Stimulated activated memory B cell treated with anti-CD40 and anti-IgM and Interleukin-4, amounts not matched to agents 10 μg/mL and 1 μg/mL and 100 μg/mL, for 72 hours (primary cell): ENCODE measurements at regions not wholly inside any gene's neighbourhood (a gene's known extent, or its start where the extent isn't known, plus 50 kb on each side); places are given as distances from the start of the nearest gene placed in this dataset.
A peak's percentile ranks its signal among the peaks of the same experiment; 100 is the strongest.

ENCODE experiments used
- ATAC-seq: fragments of 150-1000 bp; cut with Tn5 transposase; 2 replicates; pipeline ENCODE4 v1.10.0; 2021
- H3K27ac Mint-ChIP-seq: one replicate; pipeline ENCODE4 v1.8.0; 2022; ENCODE audit warnings: mild to moderate bottlenecking, mixed read lengths
- H3K27me3 Mint-ChIP-seq: one replicate; pipeline ENCODE4 v1.8.0; 2022; ENCODE audit warnings: mixed read lengths
- H3K36me3 Mint-ChIP-seq: one replicate; pipeline ENCODE4 v1.8.0; 2022; ENCODE audit warnings: mixed read lengths
- H3K4me1 Mint-ChIP-seq: one replicate; pipeline ENCODE4 v1.8.0; 2022; ENCODE audit warnings: mixed read lengths
- H3K4me3 Mint-ChIP-seq: one replicate; pipeline ENCODE4 v1.8.0; 2022; ENCODE audit warnings: mild to moderate bottlenecking, moderate library complexity, mixed read lengths
- H3K9me3 Mint-ChIP-seq: one replicate; pipeline ENCODE4 v1.8.0; 2022; ENCODE audit warnings: mixed read lengths

DNA sequence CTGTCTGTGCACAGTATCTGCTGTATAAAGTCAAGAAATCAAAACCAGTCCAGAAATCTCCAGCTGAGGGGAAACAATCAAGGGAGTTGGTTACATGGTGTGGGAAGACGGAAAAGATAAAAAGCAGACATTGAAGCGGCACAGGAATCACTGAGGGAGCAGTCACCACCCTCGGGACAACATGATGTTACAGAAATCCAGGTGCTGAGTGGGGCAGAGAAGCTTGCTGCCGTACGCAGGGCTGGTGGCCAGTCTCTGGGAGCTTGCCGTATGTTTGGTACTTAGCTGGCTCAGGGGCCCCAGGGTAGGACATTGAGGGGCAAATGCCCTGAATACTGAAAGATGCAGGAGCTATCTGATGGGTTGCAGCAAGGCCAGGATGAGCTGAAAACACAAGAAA, 237.9 kb downstream of the EDEM1 start:
- no peaks in the 10 kb centered on the region for H3K36me3 Mint-ChIP-seq
- no peaks in the 10 kb centered on the region for H3K27me3 Mint-ChIP-seq
- peaks cover 26% of the 10 kb centered on the region for H3K4me1 Mint-ChIP-seq
- H3K4me3 Mint-ChIP-seq = no peak overlapping the region
- H3K27ac Mint-ChIP-seq = no peak overlapping the region
- no peaks in the 10 kb centered on the region for H3K9me3 Mint-ChIP-seq
- ATAC-seq = no peak

DNA sequence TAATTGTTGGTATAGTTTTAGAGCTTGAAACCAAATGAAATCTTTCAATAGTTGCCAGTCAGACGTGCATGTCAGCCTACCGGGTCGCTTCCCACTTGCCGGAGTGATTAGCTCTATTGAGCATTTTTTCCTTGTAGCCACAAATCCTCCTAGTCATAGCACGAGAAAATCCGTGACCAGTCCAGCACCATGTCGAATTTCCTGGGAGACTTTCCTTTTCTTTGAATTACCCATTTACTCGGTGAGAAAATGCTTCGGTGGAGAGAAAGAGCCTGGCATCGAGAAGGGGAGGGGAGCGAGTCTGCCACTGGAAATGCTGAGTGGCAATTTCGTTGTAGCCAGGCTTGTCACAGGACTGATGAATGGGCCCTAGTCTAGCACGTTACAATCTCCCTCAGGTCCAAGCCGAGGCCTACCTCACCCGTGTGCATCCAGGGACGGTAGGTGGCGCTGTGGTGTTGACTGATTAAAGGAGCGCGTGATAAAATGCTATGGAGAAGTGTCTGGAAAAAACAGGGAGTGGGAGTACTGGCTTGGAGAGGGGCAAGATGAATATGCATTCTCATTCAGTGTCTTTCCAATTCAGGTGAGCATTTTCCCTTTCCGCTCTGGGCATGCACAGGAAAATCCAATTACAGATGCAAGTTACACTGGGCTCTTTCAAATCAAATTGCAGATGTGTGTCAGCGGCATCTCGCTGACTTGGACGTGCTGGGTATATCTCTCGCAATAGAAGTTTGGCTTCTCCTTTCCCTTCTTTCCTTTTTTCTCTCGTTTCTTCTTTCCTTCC, 238.8 kb downstream of the EDEM1 start:
- Mint-ChIP-seq H3K4me3 (no peak overlapping the region), H3K27ac (no peak overlapping the region), H3K36me3 (no peaks in the 10 kb centered on the region), H3K4me1 (peaks cover 26% of the 10 kb centered on the region), H3K9me3 (no peaks in the 10 kb centered on the region), H3K27me3 (no peaks in the 10 kb centered on the region)
- peak; percentile 72 for ATAC-seq

DNA sequence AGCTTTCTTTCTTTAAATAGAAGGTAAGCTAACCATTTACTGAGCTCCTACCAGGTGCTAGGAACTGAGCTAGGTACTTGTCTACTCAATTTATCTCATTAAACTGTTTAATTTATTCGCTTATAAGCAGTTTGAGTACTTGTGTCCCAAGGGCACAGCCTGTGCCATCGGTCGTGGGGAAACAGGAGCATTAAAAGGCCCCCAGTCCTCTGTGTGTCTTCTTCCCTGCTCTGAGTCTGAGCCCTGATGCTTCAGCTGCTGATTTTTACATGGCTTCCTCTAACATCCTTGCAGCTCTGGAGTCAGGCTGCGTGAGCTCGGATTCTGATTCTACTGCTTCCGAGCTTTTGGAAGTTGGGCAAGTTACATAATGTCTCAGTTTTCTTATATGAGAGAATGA, 239.5 kb downstream of the EDEM1 start:
- Mint-ChIP-seq H3K27me3 (no peaks in the 10 kb centered on the region), H3K9me3 (no peaks in the 10 kb centered on the region), H3K36me3 (no peaks in the 10 kb centered on the region), H3K27ac (no peak overlapping the region), H3K4me3 (no peak overlapping the region), H3K4me1 (peaks cover 31% of the 10 kb centered on the region)
- no peak for ATAC-seq

DNA sequence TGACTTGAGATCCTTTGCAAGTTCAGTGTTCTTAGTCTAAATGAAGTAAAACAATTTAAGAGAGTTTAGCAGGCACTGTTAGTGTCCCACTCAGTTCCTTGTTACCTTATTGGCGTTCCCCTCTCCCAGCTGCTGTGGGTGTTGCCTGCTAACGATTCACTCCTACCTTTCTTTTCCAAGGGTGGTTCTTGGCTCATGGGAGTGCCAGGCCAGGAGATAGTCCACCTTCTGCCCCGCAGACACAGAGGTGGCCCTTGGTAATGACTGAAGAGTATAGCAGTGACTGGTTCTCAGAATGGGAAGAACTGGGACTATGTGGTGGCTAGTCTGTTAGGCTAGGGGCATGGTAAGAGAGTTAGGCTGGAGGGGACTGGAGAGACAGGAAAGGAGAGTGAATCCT, 240.4 kb downstream of the EDEM1 start:
- Mint-ChIP-seq H3K27ac (peak overlapping the region; percentile 42), H3K9me3 (no peaks in the 10 kb centered on the region), H3K4me3 (no peak overlapping the region), H3K36me3 (no peaks in the 10 kb centered on the region), H3K4me1 (peaks cover 30% of the 10 kb centered on the region), H3K27me3 (no peaks in the 10 kb centered on the region)
- ATAC-seq = no peak

DNA sequence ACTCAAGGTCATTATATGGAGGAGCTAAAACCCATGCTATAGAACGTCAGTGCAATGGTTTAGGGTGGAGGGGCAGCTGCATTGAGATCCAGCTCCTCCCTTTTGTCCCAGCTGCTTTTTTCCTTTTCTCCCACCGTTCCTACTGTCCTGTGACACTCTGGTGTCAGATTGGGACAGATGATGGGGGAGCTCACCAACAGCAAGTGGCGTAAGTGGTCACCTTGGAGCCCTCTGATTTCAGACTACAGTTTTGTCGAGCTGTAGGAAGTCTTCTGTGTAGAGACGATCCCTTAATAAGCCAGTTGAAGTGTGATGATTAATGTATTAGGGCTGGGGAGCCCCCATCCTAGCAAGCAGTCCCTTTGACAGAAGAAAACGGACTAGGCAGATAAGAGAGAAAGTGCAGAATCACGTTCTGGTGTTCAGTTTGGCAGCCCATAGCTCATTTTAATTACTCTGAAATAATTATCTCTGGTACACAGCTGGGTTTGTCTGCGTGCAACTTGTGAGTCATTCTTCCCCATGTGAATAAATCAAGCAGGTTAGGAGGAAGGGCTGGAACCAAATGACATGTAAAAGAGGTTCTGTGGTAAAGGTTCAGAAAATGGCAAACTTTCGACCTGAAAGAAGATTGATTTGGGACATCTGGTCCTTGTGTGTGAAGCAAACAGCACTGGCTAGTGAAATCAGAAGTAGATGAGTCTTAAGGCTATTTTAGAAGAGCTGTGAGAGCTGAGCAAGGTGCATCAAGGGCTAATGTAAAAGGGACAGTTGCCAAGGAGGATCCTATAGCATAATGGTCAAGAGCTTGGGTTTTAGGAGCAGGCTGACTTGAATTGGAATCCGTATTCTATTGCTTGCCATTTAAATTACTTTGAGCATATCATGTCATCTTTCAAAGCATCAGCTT, 241.4 kb downstream of the EDEM1 start:
- Mint-ChIP-seq H3K4me1 (peaks cover 25% of the 10 kb centered on the region), H3K27me3 (no peaks in the 10 kb centered on the region), H3K36me3 (no peaks in the 10 kb centered on the region), H3K4me3 (no peak overlapping the region), H3K9me3 (no peaks in the 10 kb centered on the region), H3K27ac (peak overlapping the region; percentile 42)
- peak; percentile 82 for ATAC-seq

DNA sequence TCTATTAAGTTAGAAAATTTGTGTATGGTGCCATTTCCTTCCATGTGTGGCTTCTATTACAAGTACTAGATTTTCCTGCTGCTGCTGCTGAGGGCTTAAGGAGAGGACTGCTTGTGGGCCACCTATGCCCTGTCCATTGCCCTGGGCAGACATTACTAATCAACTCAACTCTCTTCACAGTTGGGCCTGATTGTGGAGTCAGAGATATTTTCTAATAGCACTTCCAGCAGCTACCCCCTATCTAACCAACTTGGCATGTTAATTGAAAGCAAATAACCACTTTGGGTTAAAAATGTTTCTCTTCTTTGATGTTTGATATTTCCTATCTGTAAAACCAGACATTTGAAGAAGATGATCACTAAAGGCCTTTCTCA, 242.0 kb downstream of the EDEM1 start:
- ATAC-seq = no peak
- Mint-ChIP-seq H3K27me3 (no peaks in the 10 kb centered on the region), H3K27ac (peak overlapping the region; percentile 42), H3K4me3 (no peak overlapping the region), H3K36me3 (no peaks in the 10 kb centered on the region), H3K4me1 (peaks cover 31% of the 10 kb centered on the region), H3K9me3 (no peaks in the 10 kb centered on the region)

DNA sequence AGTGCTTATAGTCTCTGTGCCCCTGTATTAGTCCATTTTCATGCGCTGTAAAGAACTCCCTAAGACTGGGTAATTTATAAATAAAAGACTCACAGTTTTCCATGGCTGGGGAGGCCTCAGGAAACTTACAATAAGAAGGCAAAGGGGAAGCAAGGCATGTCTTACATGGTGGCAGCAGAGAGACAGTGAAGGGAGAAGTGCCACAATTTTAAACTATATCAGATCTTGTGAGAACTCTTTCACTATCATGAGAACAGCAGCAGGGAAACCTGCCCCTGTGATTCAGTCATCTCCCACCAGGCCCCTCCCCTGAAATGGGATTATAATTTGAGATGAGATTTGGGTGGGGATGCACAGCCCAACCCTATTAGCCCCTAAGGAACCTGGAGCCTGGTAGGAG, 243.2 kb downstream of the EDEM1 start:
- Mint-ChIP-seq H3K27me3 (no peaks in the 10 kb centered on the region), H3K4me3 (no peak overlapping the region), H3K36me3 (no peaks in the 10 kb centered on the region), H3K27ac (no peak overlapping the region), H3K9me3 (no peaks in the 10 kb centered on the region), H3K4me1 (peaks cover 31% of the 10 kb centered on the region)
- no peak for ATAC-seq

DNA sequence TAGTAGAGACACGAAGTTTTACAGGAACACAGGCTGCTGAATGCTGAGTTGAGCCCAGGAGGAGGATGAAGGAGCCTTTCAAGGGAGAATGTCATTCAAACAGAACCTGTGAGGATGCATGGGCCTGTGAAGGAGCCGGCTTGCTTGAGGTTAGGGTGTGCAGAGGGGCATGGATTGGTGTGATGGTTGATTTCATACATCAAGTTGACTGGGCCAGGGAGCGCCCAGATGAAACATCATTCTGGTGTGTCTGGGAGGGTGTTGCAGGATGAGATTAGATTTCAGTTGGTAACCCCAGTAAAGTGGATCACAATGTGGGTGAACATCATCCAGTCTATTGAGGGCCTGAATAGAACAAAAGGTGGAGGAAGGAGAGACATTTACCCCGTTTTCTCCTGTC, 243.6 kb downstream of the EDEM1 start:
- no peak for ATAC-seq
- no peak overlapping the region for H3K27ac Mint-ChIP-seq
- H3K27me3 Mint-ChIP-seq = no peaks in the 10 kb centered on the region
- no peaks in the 10 kb centered on the region for H3K36me3 Mint-ChIP-seq
- peaks cover 27% of the 10 kb centered on the region for H3K4me1 Mint-ChIP-seq
- no peaks in the 10 kb centered on the region for H3K9me3 Mint-ChIP-seq
- no peak overlapping the region for H3K4me3 Mint-ChIP-seq

DNA sequence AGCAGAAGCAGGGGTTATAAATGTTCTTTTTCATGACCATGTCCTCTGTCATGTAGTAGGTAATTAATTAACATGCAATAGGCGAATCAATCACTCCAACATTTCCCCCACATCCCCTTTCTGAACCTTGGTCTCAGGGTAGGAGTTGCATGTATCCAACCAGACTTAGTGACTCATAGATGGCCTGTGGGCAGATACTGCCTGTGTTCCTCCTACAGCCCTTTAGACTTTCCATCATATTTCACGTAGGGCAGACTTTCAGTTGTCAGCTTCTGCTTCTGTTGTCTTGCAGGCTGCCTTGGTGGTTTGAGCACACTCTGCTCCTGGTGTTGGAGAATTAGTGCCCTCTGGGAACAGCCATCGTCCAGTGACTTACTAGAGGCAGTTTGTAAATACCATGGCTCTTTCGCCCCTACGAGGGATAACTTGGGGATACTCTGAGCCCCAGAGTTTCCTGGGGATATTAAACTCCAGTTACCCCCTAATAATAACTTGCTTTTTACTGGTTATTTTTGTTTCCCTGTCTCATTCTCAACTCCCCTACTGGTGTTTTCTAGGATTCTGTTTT, 244.4 kb downstream of the EDEM1 start:
- H3K9me3 Mint-ChIP-seq = no peaks in the 10 kb centered on the region
- no peak overlapping the region for H3K4me3 Mint-ChIP-seq
- H3K36me3 Mint-ChIP-seq = no peaks in the 10 kb centered on the region
- H3K27me3 Mint-ChIP-seq = no peaks in the 10 kb centered on the region
- peaks cover 21% of the 10 kb centered on the region for H3K4me1 Mint-ChIP-seq
- ATAC-seq = peak; percentile 68
- no peak overlapping the region for H3K27ac Mint-ChIP-seq

DNA sequence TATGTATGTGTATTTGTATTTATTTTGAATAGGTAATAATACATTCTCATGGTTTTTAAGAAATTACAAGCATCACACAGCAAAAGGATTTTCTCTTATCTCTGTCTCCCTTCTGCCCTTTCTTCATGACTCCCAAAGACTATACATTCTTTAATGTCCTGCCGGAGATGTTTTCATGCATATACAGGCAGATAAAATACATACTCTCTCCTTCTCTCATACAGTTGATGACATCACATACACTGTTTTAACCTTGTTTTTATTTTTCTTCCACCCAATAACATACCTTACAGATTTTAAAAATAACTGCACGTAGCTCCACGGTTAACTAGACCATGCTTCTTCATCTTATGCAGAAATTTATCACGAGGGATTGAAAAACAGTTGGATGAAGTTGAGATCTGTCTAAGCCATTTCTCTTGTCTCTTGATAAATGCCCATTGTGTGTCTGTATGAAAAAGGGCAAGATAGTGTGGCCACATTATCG, 249.8 kb downstream of the EDEM1 start:
- Mint-ChIP-seq H3K36me3 (no peaks in the 10 kb centered on the region), H3K27me3 (peaks cover 13% of the 10 kb centered on the region), H3K9me3 (no peaks in the 10 kb centered on the region), H3K27ac (no peak overlapping the region), H3K4me1 (peaks cover 6% of the 10 kb centered on the region), H3K4me3 (no peak overlapping the region)
- no peak for ATAC-seq

DNA sequence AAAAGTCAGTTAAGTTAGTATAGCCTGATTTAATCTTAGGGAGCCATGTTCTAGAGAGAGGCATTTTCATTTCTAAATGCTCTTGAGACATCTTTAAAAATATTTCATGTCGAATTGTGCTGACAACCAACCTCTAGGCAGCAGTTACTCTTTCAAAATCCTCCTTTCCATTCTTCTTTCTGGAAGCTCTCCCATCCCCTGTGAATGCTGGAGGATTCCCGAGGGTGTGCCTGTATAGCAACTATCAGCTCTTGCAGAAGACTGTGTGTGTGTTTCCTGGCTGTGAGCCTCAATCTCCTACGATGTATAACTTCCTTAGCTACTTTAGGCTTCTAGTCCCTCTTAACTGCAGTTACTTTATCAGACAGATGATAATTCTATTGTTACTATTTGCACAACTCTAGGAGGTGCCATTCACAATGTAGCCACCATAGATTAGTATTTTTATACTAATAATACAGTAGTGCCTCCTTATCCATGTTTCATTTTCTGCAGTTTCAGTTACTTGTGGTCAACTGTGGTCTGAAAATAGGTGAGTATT, 250.3 kb downstream of the EDEM1 start:
- H3K4me1 Mint-ChIP-seq = peaks cover 6% of the 10 kb centered on the region
- no peaks in the 10 kb centered on the region for H3K36me3 Mint-ChIP-seq
- H3K9me3 Mint-ChIP-seq = no peaks in the 10 kb centered on the region
- peaks cover 13% of the 10 kb centered on the region for H3K27me3 Mint-ChIP-seq
- H3K4me3 Mint-ChIP-seq = no peak overlapping the region
- ATAC-seq = no peak
- H3K27ac Mint-ChIP-seq = no peak overlapping the region

DNA sequence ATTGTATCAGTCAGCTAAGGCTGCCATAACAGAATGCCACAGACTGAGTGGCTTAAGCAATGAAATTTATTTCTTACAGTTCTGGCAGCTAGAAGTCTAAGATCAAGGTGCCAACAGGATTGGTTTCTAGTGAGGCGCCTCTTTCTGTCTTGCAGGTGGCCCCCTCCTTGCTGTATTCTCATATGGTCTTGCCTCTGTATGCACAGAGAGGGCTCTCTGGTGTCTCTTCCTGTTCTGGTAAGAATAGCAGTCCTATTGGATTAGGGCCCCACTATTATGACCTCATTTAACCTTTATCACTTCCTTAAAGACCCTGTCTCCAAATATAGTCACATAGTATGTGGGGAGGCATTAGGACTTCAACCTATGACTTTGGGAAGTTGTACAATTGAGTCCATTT, 253.9 kb downstream of the EDEM1 start:
- Mint-ChIP-seq H3K27ac (no peak overlapping the region), H3K27me3 (peaks cover 13% of the 10 kb centered on the region), H3K4me1 (no peaks in the 10 kb centered on the region), H3K4me3 (no peak overlapping the region), H3K9me3 (no peaks in the 10 kb centered on the region), H3K36me3 (no peaks in the 10 kb centered on the region)
- no peak for ATAC-seq

DNA sequence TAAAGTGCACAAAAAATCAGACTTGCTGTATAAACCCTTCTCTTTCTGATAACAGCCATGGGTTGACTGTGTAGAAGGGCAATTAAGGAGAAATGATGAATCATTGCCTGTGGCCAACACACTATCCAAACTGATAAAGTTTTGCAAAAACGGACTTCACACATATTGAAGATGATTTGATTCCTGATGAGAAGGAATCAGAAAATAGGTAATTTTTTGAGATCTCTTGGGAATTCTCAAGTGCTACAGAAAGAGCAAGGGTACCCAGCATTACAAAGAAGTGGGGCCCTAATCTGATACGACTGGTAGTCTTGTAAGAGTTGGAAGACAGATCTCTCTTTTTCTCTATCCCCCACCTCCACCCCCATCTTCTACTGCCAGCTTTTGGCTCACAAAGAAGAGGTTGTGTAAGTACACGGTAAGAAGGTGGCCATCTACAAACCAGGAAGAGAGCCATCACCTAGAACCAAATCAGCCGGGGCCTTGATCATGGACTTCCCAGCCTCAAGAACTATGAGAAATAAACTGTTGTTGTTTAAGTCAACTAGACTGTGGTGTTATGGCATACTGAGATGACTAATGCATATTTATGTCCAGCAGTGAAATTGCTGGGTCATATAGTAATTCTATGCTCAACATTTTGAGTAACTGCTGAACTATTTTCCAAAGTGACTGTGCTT, 254.7 kb downstream of the EDEM1 start:
- no peak for ATAC-seq
- Mint-ChIP-seq H3K36me3 (no peaks in the 10 kb centered on the region), H3K27ac (no peak overlapping the region), H3K9me3 (no peaks in the 10 kb centered on the region), H3K27me3 (peaks cover 10% of the 10 kb centered on the region), H3K4me1 (no peaks in the 10 kb centered on the region), H3K4me3 (no peak overlapping the region)

DNA sequence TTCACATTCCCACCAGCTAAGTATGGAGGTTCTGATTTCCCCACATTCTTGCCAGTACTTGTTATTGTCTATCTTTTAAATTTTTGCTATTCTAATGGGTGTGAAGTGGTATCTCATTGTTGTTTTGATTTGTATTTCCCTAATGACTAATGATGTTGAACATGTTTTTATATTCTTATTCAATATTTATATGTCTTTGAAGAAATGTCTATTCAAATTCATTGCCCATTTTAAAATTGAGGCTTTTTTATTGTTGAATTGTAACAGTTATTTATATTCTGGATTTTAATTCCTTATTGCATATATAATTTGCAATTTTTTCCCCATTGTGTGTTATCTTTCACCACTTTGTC, 255.3 kb downstream of the EDEM1 start:
- Mint-ChIP-seq H3K4me1 (no peaks in the 10 kb centered on the region), H3K36me3 (no peaks in the 10 kb centered on the region), H3K4me3 (no peak overlapping the region), H3K27ac (no peak overlapping the region), H3K27me3 (peaks cover 5% of the 10 kb centered on the region), H3K9me3 (no peaks in the 10 kb centered on the region)
- ATAC-seq = no peak

DNA sequence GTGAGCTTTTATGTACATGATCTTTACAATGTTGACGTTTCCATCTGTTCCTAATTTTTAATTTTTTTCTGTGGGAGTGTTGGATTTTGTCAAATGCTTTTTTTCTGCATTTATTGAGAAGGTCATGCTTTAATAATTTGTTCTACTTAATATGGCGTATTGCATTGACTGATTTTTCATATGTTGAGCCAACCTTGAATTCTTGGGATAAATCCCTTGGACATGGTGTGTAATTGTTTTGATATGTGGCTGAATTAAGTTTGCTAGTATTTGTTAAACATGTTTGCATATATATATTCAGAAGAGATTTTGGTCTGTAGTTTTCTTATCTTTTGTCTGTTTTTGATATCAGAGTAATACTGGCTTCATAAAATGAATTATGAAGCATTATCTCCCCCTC, 256.7 kb downstream of the EDEM1 start:
- H3K27ac Mint-ChIP-seq = no peak overlapping the region
- H3K36me3 Mint-ChIP-seq = no peaks in the 10 kb centered on the region
- ATAC-seq = no peak
- peaks cover 2% of the 10 kb centered on the region for H3K9me3 Mint-ChIP-seq
- no peaks in the 10 kb centered on the region for H3K4me1 Mint-ChIP-seq
- peaks cover 9% of the 10 kb centered on the region for H3K27me3 Mint-ChIP-seq
- H3K4me3 Mint-ChIP-seq = no peak overlapping the region
